H9 (cell line): ENCODE measurements at regions not wholly inside any gene's neighbourhood (a gene's known extent, or its start where the extent isn't known, plus 50 kb on each side); places are given as distances from the start of the nearest gene placed in this dataset.

ENCODE experiments used
- DNase-seq: peaks from one replicate; pipeline ENCODE4 v3.0.0-alpha.2; 2017
- H2AFZ ChIP-seq: one replicate; pipeline ENCODE4 v1.6.1; 2013; ENCODE audit warnings: mild to moderate bottlenecking, low read length, control low read depth, moderate library complexity
- H2AK5ac ChIP-seq: 2 replicates; pipeline ENCODE4 v1.6.1; 2013; ENCODE audit warnings: low read length, control low read depth, mixed read lengths; ENCODE audit not compliant: insufficient read length
- H2BK120ac ChIP-seq: one replicate; pipeline ENCODE4 v1.6.1; 2013; ENCODE audit warnings: low read depth, mild to moderate bottlenecking, low read length, control low read depth, inconsistent platforms; ENCODE audit not compliant: poor library complexity, severe bottlenecking
- H2BK12ac ChIP-seq: 2 replicates; pipeline ENCODE4 v1.6.1; 2013; ENCODE audit warnings: low read length, control low read depth, mixed read lengths, low read depth; ENCODE audit not compliant: insufficient read length
- H2BK15ac ChIP-seq: 2 replicates; pipeline ENCODE4 v1.6.1; 2013; ENCODE audit warnings: low read depth, low read length, control low read depth
- H2BK20ac ChIP-seq: one replicate; pipeline ENCODE4 v1.6.1; 2013; ENCODE audit warnings: low read depth, mild to moderate bottlenecking, low read length, control low read depth, inconsistent platforms; ENCODE audit not compliant: poor library complexity, severe bottlenecking
- H2BK5ac ChIP-seq: 2 replicates; pipeline ENCODE4 v1.6.1; 2013; ENCODE audit warnings: low read length, control low read depth, mixed read lengths; ENCODE audit not compliant: insufficient read length
- H3K14ac ChIP-seq: 2 replicates; pipeline ENCODE4 v1.6.1; 2013; ENCODE audit warnings: low read length, control low read depth; ENCODE audit not compliant: insufficient read depth
- H3K18ac ChIP-seq: 2 replicates; pipeline ENCODE4 v1.6.1; 2013; ENCODE audit warnings: low read depth, mild to moderate bottlenecking, mixed read lengths, low read length, control low read depth; ENCODE audit not compliant: insufficient read length
- H3K23ac ChIP-seq: 2 replicates; pipeline ENCODE4 v1.6.1; 2013; ENCODE audit warnings: low read length, control low read depth, mixed read lengths, low read depth; ENCODE audit not compliant: insufficient read length
- H3K23me2 ChIP-seq: 2 replicates; pipeline ENCODE4 v1.6.1; 2013; ENCODE audit warnings: low read depth, mild to moderate bottlenecking, mixed read lengths, low read length, control low read depth; ENCODE audit not compliant: insufficient read length, poor library complexity, severe bottlenecking
- H3K27ac ChIP-seq: 2 replicates; pipeline ENCODE4 v1.5.1; 2013; ENCODE audit warnings: low read length, control low read depth, mixed read lengths, low read depth; ENCODE audit not compliant: insufficient read length
- H3K27me3 ChIP-seq: 2 replicates; pipeline ENCODE4 v1.6.1; 2013; ENCODE audit warnings: low read length, control low read depth, inconsistent platforms; ENCODE audit not compliant: insufficient read depth
- H3K4ac ChIP-seq: 2 replicates; pipeline ENCODE4 v1.6.1; 2013; ENCODE audit warnings: low read depth, mild to moderate bottlenecking, control low read depth, inconsistent platforms, low read length, moderate library complexity
- H3K4me1 ChIP-seq: 2 replicates; pipeline ENCODE4 v1.6.1; 2013; ENCODE audit warnings: low read length, control low read depth, inconsistent platforms; ENCODE audit not compliant: insufficient read depth
- H3K4me2 ChIP-seq: 2 replicates; pipeline ENCODE4 v1.6.1; 2013; ENCODE audit warnings: low read length, control low read depth, mixed read lengths; ENCODE audit not compliant: insufficient read length, insufficient read depth
- H3K56ac ChIP-seq: 2 replicates; pipeline ENCODE4 v1.6.1; 2013; ENCODE audit warnings: low read depth, mild to moderate bottlenecking, mixed read lengths, low read length, control low read depth; ENCODE audit not compliant: insufficient read length
- H3K79me1 ChIP-seq: 2 replicates; pipeline ENCODE4 v1.6.1; 2013; ENCODE audit warnings: low read depth, mild to moderate bottlenecking, moderate library complexity, low read length, control low read depth, inconsistent platforms; ENCODE audit not compliant: insufficient read depth, poor library complexity, severe bottlenecking
- H3K79me2 ChIP-seq: 2 replicates; pipeline ENCODE4 v1.6.1; 2013; ENCODE audit warnings: low read length, control low read depth, inconsistent platforms; ENCODE audit not compliant: insufficient read depth
- H3K9ac ChIP-seq: 2 replicates; pipeline ENCODE4 v1.6.1; 2013; ENCODE audit warnings: low read length, control low read depth, mixed read lengths; ENCODE audit not compliant: insufficient read length; ENCODE audit errors: extremely low read depth
- H3K9me3 ChIP-seq: one replicate; pipeline ENCODE4 v1.6.1; 2013; ENCODE audit warnings: low read depth, low read length, inconsistent platforms; ENCODE audit not compliant: control insufficient read depth
- H3T11ph ChIP-seq: one replicate; pipeline ENCODE4 v1.6.1; 2013; ENCODE audit warnings: mild to moderate bottlenecking, low read length, control low read depth, inconsistent platforms
- H4K20me1 ChIP-seq: one replicate; pipeline ENCODE4 v1.6.1; 2013; ENCODE audit not compliant: control insufficient read depth, insufficient read length, insufficient read depth
- H4K5ac ChIP-seq: 2 replicates; pipeline ENCODE4 v1.6.1; 2013; ENCODE audit warnings: low read depth, mild to moderate bottlenecking, mixed read lengths, low read length, control low read depth; ENCODE audit not compliant: insufficient read length
- H4K8ac ChIP-seq: replicated peaks from 2 replicates; pipeline ENCODE4 v1.6.1; 2013; ENCODE audit warnings: low read length, control low read depth, mixed read lengths, low read depth; ENCODE audit not compliant: insufficient read length
- H4K91ac ChIP-seq: 2 replicates; pipeline ENCODE4 v1.6.1; 2013; ENCODE audit warnings: low read depth, mild to moderate bottlenecking, moderate library complexity, mixed read lengths, low read length, control low read depth; ENCODE audit not compliant: insufficient read length
- H3K27ac Mint-ChIP-seq, 3 experiments: 2 replicates in 2 of 3; 3 replicates in 1 of 3; pipeline ENCODE4 v1.8.0; 2020 to 2021; ENCODE audit warnings: mixed read lengths in 3 of 3, mild to moderate bottlenecking in 1 of 3, moderate library complexity in 1 of 3
- H3K27me3 Mint-ChIP-seq: 2 replicates; pipeline ENCODE4 v1.8.0; 2021; ENCODE audit warnings: low read depth, mild to moderate bottlenecking, moderate library complexity, mixed read lengths
- H3K36me3 Mint-ChIP-seq, 3 experiments: 2 replicates in 2 of 3; 3 replicates in 1 of 3; pipeline ENCODE4 v1.8.0; 2020 to 2021; ENCODE audit warnings: low read depth in 3 of 3, mixed read lengths in 3 of 3; ENCODE audit not compliant: insufficient read depth in 1 of 3
- H3K4me1 Mint-ChIP-seq, 2 experiments: 2 replicates each; pipeline ENCODE4 v1.8.0; 2020; ENCODE audit warnings: mixed read lengths in 2 of 2
- H3K4me3 Mint-ChIP-seq, 2 experiments: 2 replicates in 1 of 2; 3 replicates in 1 of 2; pipeline ENCODE4 v1.8.0; 2020 to 2021; ENCODE audit warnings: mild to moderate bottlenecking in 2 of 2, mixed read lengths in 2 of 2, moderate library complexity in 1 of 2
- H3K9me3 Mint-ChIP-seq, 2 experiments: 2 replicates in 1 of 2; 3 replicates in 1 of 2; pipeline ENCODE4 v1.8.0; 2020; ENCODE audit warnings: mild to moderate bottlenecking in 2 of 2, mixed read lengths in 2 of 2, moderate library complexity in 1 of 2
- CTCF ChIP-seq: fragments of 200-600 bp; sonication (generic); conservative IDR thresholded peaks from 3 replicates; pipeline ENCODE4 v1.8.0; 2021; ENCODE audit warnings: antibody characterized with exemption, mild to moderate bottlenecking
- WGBS: extraction: QIAGEN DNeasy Blood & Tissue Kit; methylation state at CpG from one replicate; pipeline ENCODE4 v1.1.7; 2013; ENCODE audit warnings: missing lambda C conversion rate, low lambda C conversion rate, mixed read lengths; ENCODE audit not compliant: insufficient read length; ENCODE audit errors: extremely low coverage; 5-methylcytosine and 5-hydroxymethylcytosine counted together

GRCh38 chr16:26727848-26728247 lies 338.9 kb upstream of the C16orf82 start:
- H3T11ph ChIP-seq: no peak overlapping the region
- Mint-ChIP-seq H3K27me3 (peaks cover 19% of the 10 kb centered on the region), H3K4me3 (no peak overlapping the region), H3K27ac (no peak overlapping the region), H3K36me3 (no peaks in the 10 kb centered on the region; a peak in 1 of 7 replicates), H3K9me3 (peaks cover 0 to 2% of the 10 kb centered on the region in 2 experiments; a peak in 1 of 5 replicates), H3K4me1 (peaks cover 3 to 5% of the 10 kb centered on the region in 2 experiments; a peak in 1 of 4 replicates)
- no peak overlapping the region for H4K8ac ChIP-seq
- no peak overlapping the region for H2BK5ac ChIP-seq
- H3K4me1 ChIP-seq: no peaks in the 10 kb centered on the region
- H2BK20ac ChIP-seq: no peak overlapping the region
- no peak overlapping the region for H3K27ac ChIP-seq
- no peak overlapping the region for H3K56ac ChIP-seq
- no peaks in the 10 kb centered on the region for H3K9me3 ChIP-seq
- no peak overlapping the region for H3K4me2 ChIP-seq
- no peak overlapping the region for H3K4ac ChIP-seq
- no peak overlapping the region for H3K23ac ChIP-seq
- H2AK5ac ChIP-seq: no peak overlapping the region
- no peak overlapping the region for H2BK15ac ChIP-seq
- H3K18ac ChIP-seq: no peak overlapping the region
- H3K79me1 ChIP-seq: no peaks in the 10 kb centered on the region
- H4K5ac ChIP-seq: no peak overlapping the region
- H2BK12ac ChIP-seq: no peak overlapping the region
- WGBS: no CpG with 5 or more reads among the region's 9 CpGs
- H3K23me2 ChIP-seq: no peaks in the 10 kb centered on the region
- TF ChIP-seq CTCF: no peak
- DNase-seq: no peak
- no peaks in the 10 kb centered on the region for H3K27me3 ChIP-seq
- H4K20me1 ChIP-seq: no peaks in the 10 kb centered on the region
- no peaks in the 10 kb centered on the region for H3K79me2 ChIP-seq
- no peak overlapping the region for H3K14ac ChIP-seq
- H2AFZ ChIP-seq: no peak overlapping the region
- H4K91ac ChIP-seq: no peak overlapping the region
- H3K9ac ChIP-seq: no peak overlapping the region
- no peak overlapping the region for H2BK120ac ChIP-seq
